WTC11 (cell line): ENCODE measurements at regions not wholly inside any gene's neighbourhood (a gene's known extent, or its start where the extent isn't known, plus 50 kb on each side); places are given as distances from the start of the nearest gene placed in this dataset.

Experiments used
- ATAC-seq: fragments of 200-7000 bp; cut with Tn5 transposase; 2 replicates; pipeline ENCODE4 v1.10.0; 2021; ENCODE audit warnings: mild to moderate bottlenecking, moderate library complexity
- CTCF ChIA-PET: fragments of 300-600 bp; sonication (Branson Sonifier 250); formaldehyde crosslinking; loops from one replicate; lab custom pipeline; 2021; ENCODE audit warnings: antibody characterized with exemption; lab: Charles Lee
- POLR2A ChIA-PET: fragments of 350-600 bp; sonication (Branson Sonifier 250); formaldehyde crosslinking; loops from one replicate; lab custom pipeline; 2021; ENCODE audit warnings: antibody characterized with exemption; lab: Charles Lee
- DNase-seq: peaks from one replicate; pipeline ENCODE4 v3.0.0; 2021; ENCODE audit warnings: low spot score
- H3K27ac Mint-ChIP-seq: 2 replicates; pipeline ENCODE4 v1.8.0; 2021; ENCODE audit warnings: mixed read lengths
- H3K27me3 Mint-ChIP-seq: 2 replicates; pipeline ENCODE4 v1.8.0; 2021; ENCODE audit warnings: low read depth, mild to moderate bottlenecking, moderate library complexity, mixed read lengths
- H3K36me3 Mint-ChIP-seq: 2 replicates; pipeline ENCODE4 v1.8.0; 2021; ENCODE audit warnings: mixed read lengths
- H3K4me1 Mint-ChIP-seq: 2 replicates; pipeline ENCODE4 v1.8.0; 2022; ENCODE audit warnings: mixed read lengths
- H3K4me3 Mint-ChIP-seq: 2 replicates; pipeline ENCODE4 v1.8.0; 2021; ENCODE audit warnings: mild to moderate bottlenecking, moderate library complexity, mixed read lengths
- H3K9me3 Mint-ChIP-seq: 2 replicates; pipeline ENCODE4 v1.8.0; 2021; ENCODE audit warnings: mixed read lengths
- CREB1 ChIP-seq: sonication (generic); formaldehyde crosslinking; IDR thresholded peaks from 2 replicates; pipeline ENCODE4 v1.8.0; 2023; ENCODE audit warnings: mild to moderate bottlenecking, missing genetic modification reagents
- CREM ChIP-seq: sonication (generic); formaldehyde crosslinking; IDR thresholded peaks from 2 replicates; pipeline ENCODE4 v1.8.1; 2022; ENCODE audit warnings: mild to moderate bottlenecking, missing genetic modification reagents, moderate library complexity
- EMX1 ChIP-seq: fragments of 250-450 bp; sonication (Bioruptor Pico); IDR thresholded peaks from 2 replicates; pipeline ENCODE4 v1.8.0; 2021; ENCODE audit warnings: mild to moderate bottlenecking
- GABPB1 ChIP-seq: sonication (generic); formaldehyde crosslinking; IDR thresholded peaks from 2 replicates; pipeline ENCODE4 v1.8.1; 2023; ENCODE audit warnings: mild to moderate bottlenecking, missing genetic modification reagents
- NFATC4 ChIP-seq: fragments of 250-450 bp; sonication (Bioruptor Pico); IDR thresholded peaks from 2 replicates; pipeline ENCODE4 v1.9.0; 2021; ENCODE audit warnings: mild to moderate bottlenecking
- SMAD3 ChIP-seq: sonication (generic); formaldehyde crosslinking; IDR thresholded peaks from 2 replicates; pipeline ENCODE4 v1.8.0; 2022; ENCODE audit warnings: missing genetic modification reagents, mild to moderate bottlenecking, borderline replicate concordance
- TCF7 ChIP-seq: sonication (generic); formaldehyde crosslinking; IDR thresholded peaks from 2 replicates; pipeline ENCODE4 v1.8.0; 2022; ENCODE audit warnings: mild to moderate bottlenecking, low read depth, missing genetic modification reagents, moderate library complexity
- TEAD4 ChIP-seq: sonication (generic); formaldehyde crosslinking; IDR thresholded peaks from 2 replicates; pipeline ENCODE4 v1.8.0; 2022; ENCODE audit warnings: mild to moderate bottlenecking, missing genetic modification reagents
- TP53 ChIP-seq: sonication (generic); formaldehyde crosslinking; IDR thresholded peaks from 2 replicates; pipeline ENCODE4 v1.8.1; 2023; ENCODE audit warnings: mild to moderate bottlenecking, missing genetic modification reagents
- ZBTB21 ChIP-seq: sonication (generic); formaldehyde crosslinking; IDR thresholded peaks from 2 replicates; pipeline ENCODE4 v1.8.1; 2023; ENCODE audit warnings: mild to moderate bottlenecking, missing genetic modification reagents, borderline replicate concordance
- ZNF138 ChIP-seq: sonication (generic); formaldehyde crosslinking; conservative IDR thresholded peaks from 2 replicates; pipeline ENCODE4 v1.8.1; 2022; ENCODE audit warnings: mild to moderate bottlenecking, moderate library complexity, missing genetic modification reagents
- ZNF219 ChIP-seq: sonication (generic); formaldehyde crosslinking; IDR thresholded peaks from 2 replicates; pipeline ENCODE4 v1.8.0; 2023; ENCODE audit warnings: missing genetic modification reagents, mild to moderate bottlenecking, borderline replicate concordance
- TF ChIP-seq, protein P1 (sequence below): sonication (generic); formaldehyde crosslinking; conservative IDR thresholded peaks from 2 replicates; pipeline ENCODE4 v1.8.1; 2022; ENCODE audit warnings: mild to moderate bottlenecking, missing genetic modification reagents
- TF ChIP-seq, protein P2 (sequence below): sonication (generic); formaldehyde crosslinking; conservative IDR thresholded peaks from 2 replicates; pipeline ENCODE4 v1.8.1; 2023; ENCODE audit warnings: mild to moderate bottlenecking, low read depth, missing genetic modification reagents, moderate library complexity
- TF ChIP-seq, protein P3 (sequence below): sonication (generic); formaldehyde crosslinking; IDR thresholded peaks from 2 replicates; pipeline ENCODE4 v1.8.1; 2023; ENCODE audit warnings: mild to moderate bottlenecking, missing genetic modification reagents
- TF ChIP-seq, protein P4 (sequence below): fragments of 250-450 bp; sonication (Bioruptor Pico); IDR thresholded peaks from 2 replicates; pipeline ENCODE4 v1.9.0; 2021; ENCODE audit warnings: moderate library complexity, mild to moderate bottlenecking, inconsistent platforms, borderline replicate concordance
- TF ChIP-seq, protein P5 (sequence below): fragments of 250-450 bp; sonication (Bioruptor Pico); IDR thresholded peaks from 2 replicates; pipeline ENCODE4 v1.8.0; 2021; ENCODE audit warnings: mild to moderate bottlenecking
- TF ChIP-seq, protein P6 (sequence below): sonication (generic); formaldehyde crosslinking; IDR thresholded peaks from 2 replicates; pipeline ENCODE4 v1.8.1; 2023; ENCODE audit warnings: mild to moderate bottlenecking, moderate library complexity, missing genetic modification reagents

DNA sequence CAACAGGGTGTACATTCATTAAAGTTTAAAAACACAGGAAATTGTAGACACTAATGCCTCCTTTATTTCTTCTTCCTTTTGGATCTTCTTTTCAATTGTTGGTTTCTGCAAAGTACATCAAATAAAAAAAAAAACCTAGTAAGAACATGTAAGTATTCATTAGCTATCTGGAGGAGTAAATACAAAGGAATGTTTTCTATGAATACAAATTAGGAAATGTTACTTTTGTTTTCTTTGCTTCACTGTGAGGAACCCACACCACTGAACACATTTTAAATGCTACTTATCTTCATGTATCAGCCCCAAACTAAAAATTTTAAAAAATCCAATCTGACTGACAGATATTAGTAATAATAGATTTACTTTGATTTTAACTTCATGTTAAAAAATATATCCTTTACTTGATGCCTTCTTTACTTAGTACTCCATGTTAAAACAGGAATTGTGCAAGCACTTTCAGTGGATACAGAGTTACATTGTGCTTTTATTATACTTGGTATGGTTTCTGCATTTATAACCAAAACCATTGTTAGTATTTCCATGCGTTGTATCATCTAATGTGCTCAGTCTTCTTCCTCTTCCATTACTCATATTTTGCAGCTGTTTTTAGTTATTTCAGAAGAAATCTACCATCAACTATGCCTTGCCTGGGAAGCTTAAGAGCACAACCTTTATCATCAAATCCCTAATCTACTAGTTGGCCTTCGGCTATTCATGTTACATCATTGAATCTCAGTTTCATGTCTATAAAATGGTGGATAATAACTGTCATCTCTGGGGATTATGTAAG lies 236.9 kb upstream of the DPYD start (continued):
- TF ChIP-seq, protein P1, sequence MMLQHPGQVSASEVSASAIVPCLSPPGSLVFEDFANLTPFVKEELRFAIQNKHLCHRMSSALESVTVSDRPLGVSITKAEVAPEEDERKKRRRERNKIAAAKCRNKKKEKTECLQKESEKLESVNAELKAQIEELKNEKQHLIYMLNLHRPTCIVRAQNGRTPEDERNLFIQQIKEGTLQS (CRISPR knock-in tag) = no peak
- TF ChIP-seq ZNF219 (CRISPR knock-in tag) = no peak

DNA sequence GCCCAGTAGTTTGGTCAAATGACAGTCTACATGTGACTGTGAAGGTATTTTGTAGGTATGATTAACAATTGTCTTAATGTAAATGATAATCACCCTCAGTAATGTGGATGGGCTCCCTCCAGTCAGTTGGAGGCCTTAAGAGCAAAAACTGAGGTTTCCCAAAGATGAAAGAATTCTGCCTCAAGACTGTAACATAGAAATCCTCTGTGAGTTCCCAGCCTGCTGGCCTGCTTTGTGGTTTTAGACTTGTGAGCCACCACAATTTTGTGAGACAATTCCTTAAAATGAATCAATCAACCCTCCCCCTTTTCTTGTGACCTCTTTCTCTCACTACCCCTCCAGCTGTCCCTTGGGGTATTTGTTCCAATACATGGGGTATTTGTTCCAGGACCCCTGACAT lies 226.4 kb upstream of the DPYD start:
- peaks cover 30% of the 10 kb centered on the region for H3K9me3 Mint-ChIP-seq
- H3K36me3 Mint-ChIP-seq = no peaks in the 10 kb centered on the region
- H3K27me3 Mint-ChIP-seq = no peaks in the 10 kb centered on the region
- DNase-seq (no peak), ATAC-seq (no peak)
- H3K27ac Mint-ChIP-seq = no peak overlapping the region
- CTCF ChIA-PET = no interaction called here
- POLR2A ChIA-PET = interaction anchor here (0.5 kb wide), 1 partner anchor 255 kb away, joined by 3 read pairs; no protein-coding TSS in a partner anchor
- H3K4me1 Mint-ChIP-seq = no peaks in the 10 kb centered on the region
- no peak for TF ChIP-seq ZBTB21 (CRISPR knock-in tag)
- no peak for TF ChIP-seq GABPB1 (CRISPR knock-in tag)
- TF ChIP-seq, protein P2, sequence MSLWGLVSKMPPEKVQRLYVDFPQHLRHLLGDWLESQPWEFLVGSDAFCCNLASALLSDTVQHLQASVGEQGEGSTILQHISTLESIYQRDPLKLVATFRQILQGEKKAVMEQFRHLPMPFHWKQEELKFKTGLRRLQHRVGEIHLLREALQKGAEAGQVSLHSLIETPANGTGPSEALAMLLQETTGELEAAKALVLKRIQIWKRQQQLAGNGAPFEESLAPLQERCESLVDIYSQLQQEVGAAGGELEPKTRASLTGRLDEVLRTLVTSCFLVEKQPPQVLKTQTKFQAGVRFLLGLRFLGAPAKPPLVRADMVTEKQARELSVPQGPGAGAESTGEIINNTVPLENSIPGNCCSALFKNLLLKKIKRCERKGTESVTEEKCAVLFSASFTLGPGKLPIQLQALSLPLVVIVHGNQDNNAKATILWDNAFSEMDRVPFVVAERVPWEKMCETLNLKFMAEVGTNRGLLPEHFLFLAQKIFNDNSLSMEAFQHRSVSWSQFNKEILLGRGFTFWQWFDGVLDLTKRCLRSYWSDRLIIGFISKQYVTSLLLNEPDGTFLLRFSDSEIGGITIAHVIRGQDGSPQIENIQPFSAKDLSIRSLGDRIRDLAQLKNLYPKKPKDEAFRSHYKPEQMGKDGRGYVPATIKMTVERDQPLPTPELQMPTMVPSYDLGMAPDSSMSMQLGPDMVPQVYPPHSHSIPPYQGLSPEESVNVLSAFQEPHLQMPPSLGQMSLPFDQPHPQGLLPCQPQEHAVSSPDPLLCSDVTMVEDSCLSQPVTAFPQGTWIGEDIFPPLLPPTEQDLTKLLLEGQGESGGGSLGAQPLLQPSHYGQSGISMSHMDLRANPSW (CRISPR knock-in tag) = no peak
- TF ChIP-seq TP53 (CRISPR knock-in tag) = no peak
- TF ChIP-seq, protein P3, sequence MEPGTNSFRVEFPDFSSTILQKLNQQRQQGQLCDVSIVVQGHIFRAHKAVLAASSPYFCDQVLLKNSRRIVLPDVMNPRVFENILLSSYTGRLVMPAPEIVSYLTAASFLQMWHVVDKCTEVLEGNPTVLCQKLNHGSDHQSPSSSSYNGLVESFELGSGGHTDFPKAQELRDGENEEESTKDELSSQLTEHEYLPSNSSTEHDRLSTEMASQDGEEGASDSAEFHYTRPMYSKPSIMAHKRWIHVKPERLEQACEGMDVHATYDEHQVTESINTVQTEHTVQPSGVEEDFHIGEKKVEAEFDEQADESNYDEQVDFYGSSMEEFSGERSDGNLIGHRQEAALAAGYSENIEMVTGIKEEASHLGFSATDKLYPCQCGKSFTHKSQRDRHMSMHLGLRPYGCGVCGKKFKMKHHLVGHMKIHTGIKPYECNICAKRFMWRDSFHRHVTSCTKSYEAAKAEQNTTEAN (CRISPR knock-in tag) = no peak
- TF ChIP-seq CREM (CRISPR knock-in tag) = no peak
- no peak for TF ChIP-seq ZNF138
- no peak for TF ChIP-seq TCF7 (CRISPR knock-in tag)
- TF ChIP-seq NFATC4 (CRISPR knock-in tag) = no peak
- TF ChIP-seq, protein P4, sequence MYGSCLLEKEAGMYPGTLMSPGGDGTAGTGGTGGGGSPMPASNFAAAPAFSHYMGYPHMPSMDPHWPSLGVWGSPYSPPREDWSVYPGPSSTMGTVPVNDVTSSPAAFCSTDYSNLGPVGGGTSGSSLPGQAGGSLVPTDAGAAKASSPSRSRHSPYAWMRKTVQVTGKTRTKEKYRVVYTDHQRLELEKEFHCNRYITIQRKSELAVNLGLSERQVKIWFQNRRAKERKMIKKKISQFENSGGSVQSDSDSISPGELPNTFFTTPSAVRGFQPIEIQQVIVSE (CRISPR knock-in tag) = no peak
- TF ChIP-seq TEAD4 = no peak
- H3K4me3 Mint-ChIP-seq = no peak overlapping the region

DNA sequence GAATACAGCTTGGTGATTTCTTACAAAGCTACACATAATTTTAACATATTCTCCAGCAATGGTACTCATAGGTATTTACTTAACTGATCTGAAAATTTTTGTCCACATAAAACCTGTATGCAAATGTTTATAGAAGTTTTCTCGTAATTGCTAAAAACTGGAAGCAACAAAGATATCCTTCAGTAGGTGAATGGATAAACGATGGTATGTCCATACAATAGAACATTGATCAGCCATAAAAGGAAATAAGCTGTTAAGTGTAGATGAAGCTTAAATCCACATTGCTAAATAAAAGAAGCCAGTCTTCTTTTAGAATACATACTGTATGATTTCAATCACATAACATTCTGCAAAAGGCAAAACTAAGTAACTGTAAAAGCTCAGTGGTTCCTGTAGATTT lies 224.8 kb upstream of the DPYD start:
- ChIA-PET POLR2A (no interaction called here), CTCF (no interaction called here)
- ATAC-seq = no peak
- no peaks in the 10 kb centered on the region for H3K27me3 Mint-ChIP-seq
- H3K27ac Mint-ChIP-seq = no peak overlapping the region
- TF ChIP-seq SMAD3 (CRISPR knock-in tag) (no peak), TEAD4 (no peak), EMX1 (CRISPR knock-in tag) (no peak), CREB1 (no peak), ZNF138 (no peak)
- TF ChIP-seq, protein P1 (CRISPR knock-in tag) = no peak
- TF ChIP-seq, protein P5, sequence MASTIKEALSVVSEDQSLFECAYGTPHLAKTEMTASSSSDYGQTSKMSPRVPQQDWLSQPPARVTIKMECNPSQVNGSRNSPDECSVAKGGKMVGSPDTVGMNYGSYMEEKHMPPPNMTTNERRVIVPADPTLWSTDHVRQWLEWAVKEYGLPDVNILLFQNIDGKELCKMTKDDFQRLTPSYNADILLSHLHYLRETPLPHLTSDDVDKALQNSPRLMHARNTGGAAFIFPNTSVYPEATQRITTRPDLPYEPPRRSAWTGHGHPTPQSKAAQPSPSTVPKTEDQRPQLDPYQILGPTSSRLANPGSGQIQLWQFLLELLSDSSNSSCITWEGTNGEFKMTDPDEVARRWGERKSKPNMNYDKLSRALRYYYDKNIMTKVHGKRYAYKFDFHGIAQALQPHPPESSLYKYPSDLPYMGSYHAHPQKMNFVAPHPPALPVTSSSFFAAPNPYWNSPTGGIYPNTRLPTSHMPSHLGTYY (CRISPR knock-in tag) = no peak
- TF ChIP-seq, protein P6, sequence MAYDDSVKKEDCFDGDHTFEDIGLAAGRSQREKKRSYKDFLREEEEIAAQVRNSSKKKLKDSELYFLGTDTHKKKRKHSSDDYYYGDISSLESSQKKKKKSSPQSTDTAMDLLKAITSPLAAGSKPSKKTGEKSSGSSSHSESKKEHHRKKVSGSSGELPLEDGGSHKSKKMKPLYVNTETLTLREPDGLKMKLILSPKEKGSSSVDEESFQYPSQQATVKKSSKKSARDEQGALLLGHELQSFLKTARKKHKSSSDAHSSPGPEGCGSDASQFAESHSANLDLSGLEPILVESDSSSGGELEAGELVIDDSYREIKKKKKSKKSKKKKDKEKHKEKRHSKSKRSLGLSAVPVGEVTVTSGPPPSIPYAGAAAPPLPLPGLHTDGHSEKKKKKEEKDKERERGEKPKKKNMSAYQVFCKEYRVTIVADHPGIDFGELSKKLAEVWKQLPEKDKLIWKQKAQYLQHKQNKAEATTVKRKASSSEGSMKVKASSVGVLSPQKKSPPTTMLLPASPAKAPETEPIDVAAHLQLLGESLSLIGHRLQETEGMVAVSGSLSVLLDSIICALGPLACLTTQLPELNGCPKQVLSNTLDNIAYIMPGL (CRISPR knock-in tag) = no peak
- peaks cover 17% of the 10 kb centered on the region for H3K9me3 Mint-ChIP-seq
- no peaks in the 10 kb centered on the region for H3K36me3 Mint-ChIP-seq
- no peak for DNase-seq
- no peak overlapping the region for H3K4me3 Mint-ChIP-seq
- no peaks in the 10 kb centered on the region for H3K4me1 Mint-ChIP-seq
